Keratinocyte (primary cell): ENCODE measurements at regions not wholly inside any gene's neighbourhood (a gene's known extent, or its start where the extent isn't known, plus 50 kb on each side); places are given as distances from the start of the nearest gene placed in this dataset.

ENCODE experiments used
- DNase-seq: peaks from one replicate; pipeline ENCODE4 v3.0.0-alpha.2; 2011; ENCODE audit warnings: low read depth, missing footprints, low spot score
- FAIRE-seq: peaks from 2 replicates; lab custom pipeline; 2011; peaks lifted over from hg19 to GRCh38; lab: Jason Lieb, UNC
- H2AFZ ChIP-seq: 2 replicates; pipeline ENCODE4 v1.6.0; 2012; ENCODE audit warnings: low read length, control low read depth, inconsistent platforms; ENCODE audit not compliant: control insufficient read depth
- H3K27ac ChIP-seq: 2 replicates; pipeline ENCODE4 v1.5.1; 2011; ENCODE audit warnings: low read length; ENCODE audit not compliant: control insufficient read depth, insufficient read depth
- H3K27me3 ChIP-seq: 3 replicates; pipeline ENCODE4 v1.6.0; 2011; ENCODE audit warnings: low read length; ENCODE audit not compliant: control insufficient read depth, insufficient read depth; ENCODE audit errors: extremely low read depth
- H3K36me3 ChIP-seq, 2 experiments: 2 replicates in 1 of 2; 3 replicates in 1 of 2; pipeline ENCODE4 v1.5.1; 2011; ENCODE audit warnings: low read length in 2 of 2, mild to moderate bottlenecking in 1 of 2; ENCODE audit not compliant: control insufficient read depth in 2 of 2, insufficient read depth in 2 of 2; ENCODE audit errors: extremely low read depth in 1 of 2
- H3K4me1 ChIP-seq: 3 replicates; pipeline ENCODE4 v1.5.1; 2011; ENCODE audit warnings: low read length; ENCODE audit not compliant: control insufficient read depth, insufficient read depth; ENCODE audit errors: extremely low read depth
- H3K4me2 ChIP-seq: 3 replicates; pipeline ENCODE4 v1.6.0; 2011; ENCODE audit warnings: low read depth, low read length; ENCODE audit not compliant: control insufficient read depth, insufficient read depth; ENCODE audit errors: extremely low read depth
- H3K4me3 ChIP-seq, 3 experiments: fragments of 200-600 bp in 1 of 3; sonication (generic) in 1 of 3; 2 replicates in 2 of 3; 3 replicates in 1 of 3; pipeline ENCODE4 v1.5.1; 2011 to 2016; ENCODE audit warnings: low read length in 3 of 3, mild to moderate bottlenecking in 3 of 3, control low read depth in 2 of 3, inconsistent platforms in 1 of 3, low read depth in 1 of 3, mixed read lengths in 1 of 3, mixed run types in 1 of 3, moderate library complexity in 1 of 3; ENCODE audit not compliant: control insufficient read depth in 2 of 3, insufficient read depth in 2 of 3; ENCODE audit errors: extremely low read depth in 1 of 3
- H3K79me2 ChIP-seq: 2 replicates; pipeline ENCODE4 v1.6.0; 2012; ENCODE audit warnings: low read length; ENCODE audit not compliant: control insufficient read depth, insufficient read depth
- H3K9ac ChIP-seq: 3 replicates; pipeline ENCODE4 v1.6.0; 2011; ENCODE audit warnings: low read length; ENCODE audit not compliant: control insufficient read depth, insufficient read depth; ENCODE audit errors: extremely low read depth
- H3K9me1 ChIP-seq: 3 replicates; pipeline ENCODE4 v1.6.0; 2011; ENCODE audit warnings: low read length; ENCODE audit not compliant: control insufficient read depth, insufficient read depth; ENCODE audit errors: extremely low read depth
- H3K9me3 ChIP-seq: 2 replicates; pipeline ENCODE4 v1.5.1; 2012; ENCODE audit warnings: low read depth, low read length; ENCODE audit not compliant: control insufficient read depth
- H4K20me1 ChIP-seq: 3 replicates; pipeline ENCODE4 v1.6.0; 2011; ENCODE audit warnings: low read length; ENCODE audit not compliant: control insufficient read depth, insufficient read depth; ENCODE audit errors: extremely low read depth
- EZH2 ChIP-seq: IDR thresholded peaks from one replicate; pipeline ENCODE4 v1.6.1; 2012; ENCODE audit warnings: inconsistent platforms, mild to moderate bottlenecking, low read length, moderate library complexity
- dilution Hi-C: fragments of 300-500 bp; cut with MboI; formaldehyde crosslinking; loops from one replicate; pipeline ENCODE4 v1.7.0; 2020; ENCODE audit warnings: low sequenced_read_pairs; ENCODE audit not compliant: extremely low pct_ligation_motif_present
- TF ChIP-seq, protein P1 (sequence below), 3 experiments: IDR thresholded peaks in 1 of 3; conservative IDR thresholded peaks in 1 of 3; optimal IDR thresholded peaks in 1 of 3; 2 replicates in 2 of 3; 3 replicates in 1 of 3; pipeline versions ENCODE3 to v1.5.1; 2011; ENCODE audit warnings: low read length in 3 of 3, mild to moderate bottlenecking in 3 of 3, moderate library complexity in 2 of 3, control low read depth in 1 of 3, inconsistent platforms in 1 of 3; ENCODE audit not compliant: insufficient read depth in 2 of 3; ENCODE audit errors: extremely low read depth in 1 of 3

DNA sequence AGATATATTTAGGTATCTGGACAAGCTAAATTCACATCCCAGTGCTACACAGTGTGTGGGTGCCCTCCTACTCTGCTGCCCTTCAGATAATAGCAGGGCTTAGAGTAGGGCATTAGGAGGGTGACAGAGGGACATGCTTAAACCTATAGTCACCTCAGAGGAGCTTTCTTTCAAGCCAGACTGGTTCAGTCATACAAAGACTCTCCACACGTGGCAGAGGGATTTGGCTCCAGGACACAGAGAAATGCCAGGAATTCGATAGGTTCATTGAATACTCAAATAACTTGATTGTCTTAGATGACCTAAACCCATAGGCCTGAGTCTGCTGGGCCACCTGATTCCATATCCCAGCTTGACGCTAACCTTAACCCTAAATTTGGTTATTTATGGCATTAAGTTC, 163.5 kb downstream of the TPH2 start:
- no peaks in the 10 kb centered on the region for H3K79me2 ChIP-seq
- no peaks in the 10 kb centered on the region for H3K36me3 ChIP-seq
- H3K27ac ChIP-seq = no peak overlapping the region
- H4K20me1 ChIP-seq = no peaks in the 10 kb centered on the region
- no peaks in the 10 kb centered on the region for H3K4me1 ChIP-seq
- no peak for TF ChIP-seq EZH2
- TF ChIP-seq, protein P1, sequence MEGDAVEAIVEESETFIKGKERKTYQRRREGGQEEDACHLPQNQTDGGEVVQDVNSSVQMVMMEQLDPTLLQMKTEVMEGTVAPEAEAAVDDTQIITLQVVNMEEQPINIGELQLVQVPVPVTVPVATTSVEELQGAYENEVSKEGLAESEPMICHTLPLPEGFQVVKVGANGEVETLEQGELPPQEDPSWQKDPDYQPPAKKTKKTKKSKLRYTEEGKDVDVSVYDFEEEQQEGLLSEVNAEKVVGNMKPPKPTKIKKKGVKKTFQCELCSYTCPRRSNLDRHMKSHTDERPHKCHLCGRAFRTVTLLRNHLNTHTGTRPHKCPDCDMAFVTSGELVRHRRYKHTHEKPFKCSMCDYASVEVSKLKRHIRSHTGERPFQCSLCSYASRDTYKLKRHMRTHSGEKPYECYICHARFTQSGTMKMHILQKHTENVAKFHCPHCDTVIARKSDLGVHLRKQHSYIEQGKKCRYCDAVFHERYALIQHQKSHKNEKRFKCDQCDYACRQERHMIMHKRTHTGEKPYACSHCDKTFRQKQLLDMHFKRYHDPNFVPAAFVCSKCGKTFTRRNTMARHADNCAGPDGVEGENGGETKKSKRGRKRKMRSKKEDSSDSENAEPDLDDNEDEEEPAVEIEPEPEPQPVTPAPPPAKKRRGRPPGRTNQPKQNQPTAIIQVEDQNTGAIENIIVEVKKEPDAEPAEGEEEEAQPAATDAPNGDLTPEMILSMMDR (optimal IDR thresholded peaks at IDR 0.05 in 1 of 3, IDR thresholded peaks at IDR 0.05 in 1 of 3, conservative IDR thresholded peaks at IDR 0.05 in 1 of 3; ENCODE audit: extremely low read depth in 1 of 3, insufficient read depth in 2 of 3, low read length in 3 of 3) = no peak
- no peak overlapping the region for H3K9ac ChIP-seq
- no peak overlapping the region for H2AFZ ChIP-seq
- no peak overlapping the region for H3K4me2 ChIP-seq
- no peak overlapping the region for H3K4me3 ChIP-seq
- H3K9me1 ChIP-seq = no peaks in the 10 kb centered on the region
- dilution Hi-C loops = no loop called here
- no peaks in the 10 kb centered on the region for H3K9me3 ChIP-seq
- H3K27me3 ChIP-seq = no peaks in the 10 kb centered on the region
- FAIRE-seq = no peak
- DNase-seq = no peak

DNA sequence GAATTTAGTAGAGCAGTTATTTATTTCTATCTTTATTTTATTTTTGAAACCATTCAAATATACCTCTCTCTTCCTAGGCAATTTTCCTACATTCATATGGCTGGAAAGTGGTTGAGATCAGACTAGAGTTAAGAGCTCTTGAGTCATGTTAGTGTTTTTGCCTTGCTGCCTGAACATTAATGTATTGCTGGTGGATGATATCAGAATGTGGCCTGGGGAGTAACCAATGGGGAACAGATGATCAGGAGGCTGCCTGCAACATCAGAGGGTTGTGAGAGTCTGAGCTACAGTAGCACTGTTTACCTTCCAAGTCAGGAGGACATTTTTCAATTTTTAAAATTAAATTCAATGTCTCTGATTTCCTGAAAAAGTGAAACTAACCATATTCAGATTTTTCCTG, 166.3 kb upstream of the TRHDE start:
- no peak for TF ChIP-seq EZH2
- TF ChIP-seq, protein P1 (optimal IDR thresholded peaks at IDR 0.05 in 1 of 3, IDR thresholded peaks at IDR 0.05 in 1 of 3, conservative IDR thresholded peaks at IDR 0.05 in 1 of 3; ENCODE audit: extremely low read depth in 1 of 3, insufficient read depth in 2 of 3, low read length in 3 of 3) = no peak
- no peak overlapping the region for H3K4me2 ChIP-seq

More for the DNA sequence above, 166.3 kb upstream of the TRHDE start:
- H3K4me3 ChIP-seq = no peak overlapping the region
- no peaks in the 10 kb centered on the region for H4K20me1 ChIP-seq
- DNase-seq = no peak
- H3K79me2 ChIP-seq = no peaks in the 10 kb centered on the region
- H2AFZ ChIP-seq = no peak overlapping the region
- H3K9me1 ChIP-seq = no peaks in the 10 kb centered on the region
- no peak overlapping the region for H3K27ac ChIP-seq
- no peaks in the 10 kb centered on the region for H3K4me1 ChIP-seq
- dilution Hi-C loops = no loop called here
- H3K9me3 ChIP-seq = no peaks in the 10 kb centered on the region
- no peaks in the 10 kb centered on the region for H3K27me3 ChIP-seq
- no peaks in the 10 kb centered on the region for H3K36me3 ChIP-seq
- no peak overlapping the region for H3K9ac ChIP-seq
- FAIRE-seq = no peak
